Choroid plexus epithelial cell (primary cell): ENCODE measurements at regions not wholly inside any gene's neighbourhood (a gene's known extent, or its start where the extent isn't known, plus 50 kb on each side); places are given as distances from the start of the nearest gene placed in this dataset.

Experiments
- DNase-seq: peaks from one replicate; pipeline ENCODE4 v3.0.0-alpha.2; 2010; ENCODE audit warnings: low read depth
- H3K4me3 ChIP-seq: 2 replicates; pipeline ENCODE4 v1.5.1; 2011; ENCODE audit warnings: low read depth, mild to moderate bottlenecking, control low read depth, low read length, moderate library complexity
- CTCF ChIP-seq: conservative IDR thresholded peaks from 2 replicates; pipeline ENCODE4 v1.5.1; 2011; ENCODE audit warnings: low read depth, mild to moderate bottlenecking, control low read depth, inconsistent platforms, low read length, moderate library complexity

- H3K4me3 ChIP-seq: no peak overlapping the region
- no peak for DNase-seq
- TF ChIP-seq CTCF: no peak
Observed at GRCh38 chr17:72303787-72304733, 183.2 kb downstream of the SOX9 start.

GRCh38 chr17:72304859-72305258, 184.0 kb downstream of the SOX9 start:
- no peak for TF ChIP-seq CTCF
- DNase-seq: no peak
- no peak overlapping the region for H3K4me3 ChIP-seq

- no peak for TF ChIP-seq CTCF
- no peak overlapping the region for H3K4me3 ChIP-seq
- no peak for DNase-seq
Observed at GRCh38 chr17:72305472-72305871, 184.7 kb downstream of the SOX9 start.

GRCh38 chr17:72306037-72306436, 185.2 kb downstream of the SOX9 start:
- no peak for TF ChIP-seq CTCF
- H3K4me3 ChIP-seq: peak overlapping the region; percentile 20
- DNase-seq: peak; percentile 44

GRCh38 chr17:72307836-72308235, 187.0 kb downstream of the SOX9 start:
- no peak for DNase-seq
- no peak overlapping the region for H3K4me3 ChIP-seq
- no peak for TF ChIP-seq CTCF

- no peak overlapping the region for H3K4me3 ChIP-seq
- TF ChIP-seq CTCF: no peak
- DNase-seq: no peak
Observed at GRCh38 chr17:72308744-72309385, 188.0 kb downstream of the SOX9 start.
